GM12864 (cell line): ENCODE measurements at regions not wholly inside any gene's neighbourhood (a gene's known extent, or its start where the extent isn't known, plus 50 kb on each side); places are given as distances from the start of the nearest gene placed in this dataset.

Experiments
- DNase-seq: peaks from one replicate; pipeline ENCODE4 v3.0.0-alpha.2; 2011; ENCODE audit warnings: low read depth
- H3K4me3 ChIP-seq: 2 replicates; pipeline ENCODE4 v1.5.1; 2011; ENCODE audit warnings: mild to moderate bottlenecking, low read depth, low read length, control low read depth
- TF ChIP-seq, protein P1 (sequence below): IDR thresholded peaks from 2 replicates; pipeline ENCODE4 v1.5.1; 2011; ENCODE audit warnings: low read depth, mild to moderate bottlenecking, moderate library complexity, low read length, control low read depth, inconsistent platforms; ENCODE audit errors: missing control alignments

- no peak overlapping the region for H3K4me3 ChIP-seq
- TF ChIP-seq, protein P1, sequence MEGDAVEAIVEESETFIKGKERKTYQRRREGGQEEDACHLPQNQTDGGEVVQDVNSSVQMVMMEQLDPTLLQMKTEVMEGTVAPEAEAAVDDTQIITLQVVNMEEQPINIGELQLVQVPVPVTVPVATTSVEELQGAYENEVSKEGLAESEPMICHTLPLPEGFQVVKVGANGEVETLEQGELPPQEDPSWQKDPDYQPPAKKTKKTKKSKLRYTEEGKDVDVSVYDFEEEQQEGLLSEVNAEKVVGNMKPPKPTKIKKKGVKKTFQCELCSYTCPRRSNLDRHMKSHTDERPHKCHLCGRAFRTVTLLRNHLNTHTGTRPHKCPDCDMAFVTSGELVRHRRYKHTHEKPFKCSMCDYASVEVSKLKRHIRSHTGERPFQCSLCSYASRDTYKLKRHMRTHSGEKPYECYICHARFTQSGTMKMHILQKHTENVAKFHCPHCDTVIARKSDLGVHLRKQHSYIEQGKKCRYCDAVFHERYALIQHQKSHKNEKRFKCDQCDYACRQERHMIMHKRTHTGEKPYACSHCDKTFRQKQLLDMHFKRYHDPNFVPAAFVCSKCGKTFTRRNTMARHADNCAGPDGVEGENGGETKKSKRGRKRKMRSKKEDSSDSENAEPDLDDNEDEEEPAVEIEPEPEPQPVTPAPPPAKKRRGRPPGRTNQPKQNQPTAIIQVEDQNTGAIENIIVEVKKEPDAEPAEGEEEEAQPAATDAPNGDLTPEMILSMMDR: no peak
- DNase-seq: no peak
These were observed 505.5 kb upstream of the ZMIZ1 start for GRCh38 chr10:78563314-78563713.

- no peak overlapping the region for H3K4me3 ChIP-seq
- DNase-seq: no peak
- TF ChIP-seq, protein P1: no peak
These were observed 502.9 kb upstream of the ZMIZ1 start for GRCh38 chr10:78565841-78566240.

- TF ChIP-seq, protein P1: no peak
- no peak for DNase-seq
- H3K4me3 ChIP-seq: no peak overlapping the region
These were observed 502.3 kb upstream of the ZMIZ1 start for GRCh38 chr10:78566284-78567111.

DNA sequence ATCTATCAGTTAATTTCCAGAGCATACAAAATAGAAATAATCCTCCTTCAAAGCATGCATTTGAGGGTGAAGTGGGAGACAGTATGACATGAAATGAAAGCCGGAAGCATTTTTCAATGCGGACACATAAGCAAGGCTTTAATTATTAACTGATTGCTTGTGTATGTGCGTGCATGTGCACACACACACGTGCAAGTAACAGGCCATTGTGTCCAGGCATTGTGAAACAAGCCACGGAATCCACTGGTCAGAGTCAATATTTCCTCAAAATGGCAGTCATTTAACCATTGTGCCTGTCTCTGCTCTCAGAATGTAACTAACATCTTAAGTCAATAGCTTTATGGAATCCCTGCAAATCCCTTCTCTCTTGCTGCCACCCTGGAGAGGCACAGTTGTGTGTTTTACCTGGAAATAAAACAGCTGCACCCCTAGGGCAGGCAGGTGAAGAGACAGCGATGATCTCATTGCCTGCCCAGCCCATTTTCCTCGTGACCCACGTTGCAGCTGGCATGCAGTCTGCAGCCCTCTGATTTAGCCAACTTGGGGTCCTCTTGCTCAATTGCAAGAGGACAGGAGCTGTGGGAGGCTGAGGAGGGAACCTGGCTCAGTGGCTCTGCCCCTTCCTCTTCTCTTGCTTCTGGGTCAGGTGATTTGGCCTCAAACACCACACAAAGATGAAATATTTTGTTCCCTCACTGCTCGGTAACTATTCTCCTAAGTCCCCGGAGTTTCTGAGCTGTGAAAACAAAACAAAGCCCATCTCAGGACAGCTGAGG is 500.9 kb upstream of the ZMIZ1 start:
- TF ChIP-seq, protein P1: no peak
- no peak overlapping the region for H3K4me3 ChIP-seq
- DNase-seq: no peak

DNA sequence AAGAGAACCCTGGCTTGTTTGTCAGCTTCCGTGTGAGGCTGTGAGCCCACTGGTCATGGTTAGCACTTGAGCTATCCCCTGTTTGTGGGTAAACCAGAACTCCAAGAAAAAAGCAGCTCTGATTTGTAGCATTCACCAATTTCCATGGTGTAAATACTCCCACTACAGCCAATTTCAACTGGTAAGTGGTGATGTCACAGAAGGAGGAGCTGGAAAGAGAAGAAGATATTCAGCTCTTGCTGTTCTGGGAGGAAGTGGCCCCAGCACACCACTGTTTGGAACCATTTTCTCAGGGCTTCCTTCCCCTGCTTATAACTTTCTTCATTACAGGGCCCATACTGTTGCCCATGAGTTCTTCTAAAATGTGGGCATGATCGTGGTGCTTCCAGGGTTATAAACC is 500.1 kb upstream of the ZMIZ1 start:
- TF ChIP-seq, protein P1: no peak
- H3K4me3 ChIP-seq: no peak overlapping the region
- no peak for DNase-seq

DNA sequence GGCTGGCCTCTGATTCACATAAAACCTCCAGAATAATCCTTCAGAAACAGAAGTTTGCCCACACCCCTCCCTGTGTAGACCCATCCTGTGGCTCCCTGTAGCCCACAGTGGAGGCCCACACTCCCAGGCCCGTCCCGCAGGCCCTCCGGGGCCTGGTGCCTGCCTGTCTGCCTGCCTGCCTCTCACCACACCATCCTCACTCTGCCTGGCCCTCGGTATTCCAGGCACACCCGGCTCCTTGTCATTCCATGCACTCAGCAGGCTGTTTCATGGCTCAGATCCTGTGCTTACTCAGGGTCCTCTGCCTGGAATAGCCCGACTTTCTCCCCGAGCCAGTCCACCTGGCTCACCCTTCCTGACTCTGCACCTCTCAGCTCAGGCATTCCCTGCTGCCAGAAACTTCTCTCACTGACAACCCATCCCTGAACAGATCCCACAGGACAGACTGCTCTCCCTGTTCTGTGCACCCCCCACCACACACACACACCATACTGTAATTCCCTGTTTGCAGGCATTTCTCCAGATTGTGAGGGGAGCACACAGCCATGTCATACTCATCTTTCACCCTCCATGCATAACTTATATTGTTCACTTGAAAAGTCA is 498.0 kb upstream of the ZMIZ1 start:
- TF ChIP-seq, protein P1: no peak
- DNase-seq: no peak

More for the DNA sequence above, 498.0 kb upstream of the ZMIZ1 start:
- no peak overlapping the region for H3K4me3 ChIP-seq
